HG03039 (cell line): ENCODE measurements at regions not wholly inside any gene's neighbourhood (a gene's known extent, or its start where the extent isn't known, plus 50 kb on each side); places are given as distances from the start of the nearest gene placed in this dataset.
"Not testable (repeated sequence)": the region's sequence is repeated elsewhere in the genome, so short reads cannot be mapped to it uniquely, and the experiment has no call there.

Source experiments
- ATAC-seq: cut with Tn5 transposase; IDR thresholded peaks from one replicate; pipeline ENCODE4 v1.9.1; 2021; ENCODE audit warnings: mild to moderate bottlenecking, moderate library complexity; ENCODE audit not compliant: unreplicated experiment

DNA sequence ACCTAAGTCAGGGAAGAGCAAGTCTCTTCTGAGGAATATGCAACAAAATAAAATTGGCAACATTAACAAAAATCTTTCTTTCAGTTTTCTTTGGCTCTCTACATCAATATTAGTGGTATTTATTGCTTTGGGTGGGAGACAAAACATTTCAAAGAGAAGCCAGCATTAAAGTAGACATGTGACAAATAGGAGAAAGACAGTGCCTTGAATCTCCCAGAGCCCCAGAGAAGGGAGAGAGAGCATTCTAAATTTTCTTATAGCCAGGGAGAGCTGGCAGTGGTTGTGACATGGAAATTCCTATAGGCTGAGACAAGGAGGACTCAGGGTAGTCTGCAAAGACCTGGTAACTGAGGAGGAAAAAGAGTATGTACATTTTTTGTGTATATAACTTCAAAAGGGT is 79.4 kb upstream of the NREP start:
- no peak for ATAC-seq

DNA sequence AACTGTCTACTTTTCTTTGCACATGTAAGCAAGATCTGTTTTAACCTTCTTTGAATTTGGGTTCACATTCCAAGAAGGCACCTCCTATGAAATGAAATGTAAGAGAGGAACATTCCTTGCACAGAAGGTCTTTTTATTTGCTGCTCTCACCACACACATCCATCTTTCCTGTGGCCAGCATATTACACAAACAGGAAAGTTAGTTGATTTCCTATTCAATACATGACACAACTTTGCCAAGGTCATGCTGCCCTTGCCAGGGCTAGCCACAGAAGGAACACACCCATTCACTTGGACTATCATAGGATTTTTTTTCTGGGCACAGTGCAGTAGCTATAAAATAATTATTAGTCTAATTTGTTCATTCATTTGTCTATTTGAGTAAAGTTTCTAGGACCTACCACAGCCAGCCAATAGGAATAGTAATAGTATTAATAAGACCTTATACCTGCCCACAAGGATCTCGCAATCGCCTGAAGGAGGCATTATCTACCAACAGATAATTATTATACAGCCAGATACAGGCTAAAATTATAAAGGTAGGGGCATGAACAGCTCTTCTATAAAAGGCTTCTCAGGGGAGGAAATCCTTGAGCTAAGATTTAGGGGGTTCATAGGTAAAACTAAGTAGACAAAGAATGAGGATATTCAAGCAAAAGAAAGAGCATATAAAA is 78.1 kb upstream of the NREP start:
- no peak for ATAC-seq

DNA sequence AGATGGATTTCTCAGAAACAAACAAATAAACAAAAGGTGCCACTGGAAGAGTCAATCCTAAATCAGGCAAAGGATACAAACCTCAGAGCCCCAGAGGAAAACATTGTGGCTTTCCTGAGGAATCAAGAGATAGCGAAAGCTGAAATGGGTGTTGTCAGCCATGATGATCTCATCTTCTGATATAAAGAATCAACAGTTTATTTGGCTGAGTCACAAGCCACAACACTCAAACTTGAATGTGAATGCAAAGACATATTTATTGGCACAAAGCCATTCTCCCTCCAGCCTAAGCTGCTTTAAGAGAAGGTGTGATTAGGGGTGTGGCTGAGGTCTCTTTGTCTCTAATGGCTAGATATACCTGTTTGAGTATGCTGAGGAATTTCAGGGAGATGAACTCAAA is 73.3 kb upstream of the NREP start:
- ATAC-seq = no peak

DNA sequence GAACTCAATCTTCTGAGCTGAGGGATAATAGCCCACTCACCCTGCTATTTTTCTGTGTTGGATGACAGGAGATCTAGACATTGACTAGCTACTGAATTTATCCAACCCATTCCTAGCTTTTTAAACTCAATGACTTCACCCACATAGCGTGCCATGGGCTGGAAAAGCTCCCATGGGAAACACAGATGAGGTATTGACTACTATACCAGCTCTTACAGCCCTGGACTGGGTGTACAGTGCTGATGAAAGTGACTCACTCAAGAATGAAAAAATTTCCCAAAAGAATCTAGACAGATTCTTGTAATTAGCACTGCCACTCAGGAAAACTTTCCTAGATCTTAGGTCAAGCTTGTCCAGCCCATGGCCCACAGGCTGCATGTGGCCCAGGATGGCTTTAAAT is 72.7 kb upstream of the NREP start:
- no peak for ATAC-seq

DNA sequence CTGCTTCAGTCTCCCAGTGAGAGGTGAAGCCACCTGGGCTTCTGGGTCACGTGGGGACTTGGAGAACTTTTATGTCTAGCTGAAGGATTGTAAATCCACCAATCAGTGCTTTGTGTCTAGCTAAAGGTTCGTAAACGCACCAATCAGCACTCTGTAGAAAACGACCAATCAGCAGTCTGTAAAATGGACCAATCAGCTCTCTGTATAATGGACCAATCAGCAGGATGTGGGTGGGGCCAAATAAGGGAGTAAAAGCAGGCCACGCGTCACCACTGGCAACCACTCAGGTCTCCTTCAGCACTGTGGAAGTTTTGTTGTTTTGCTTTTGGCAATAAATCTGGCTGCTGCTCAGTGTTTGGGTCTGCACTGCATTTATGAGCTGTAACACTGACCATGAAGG is 69.1 kb upstream of the NREP start:
- ATAC-seq = no peak

DNA sequence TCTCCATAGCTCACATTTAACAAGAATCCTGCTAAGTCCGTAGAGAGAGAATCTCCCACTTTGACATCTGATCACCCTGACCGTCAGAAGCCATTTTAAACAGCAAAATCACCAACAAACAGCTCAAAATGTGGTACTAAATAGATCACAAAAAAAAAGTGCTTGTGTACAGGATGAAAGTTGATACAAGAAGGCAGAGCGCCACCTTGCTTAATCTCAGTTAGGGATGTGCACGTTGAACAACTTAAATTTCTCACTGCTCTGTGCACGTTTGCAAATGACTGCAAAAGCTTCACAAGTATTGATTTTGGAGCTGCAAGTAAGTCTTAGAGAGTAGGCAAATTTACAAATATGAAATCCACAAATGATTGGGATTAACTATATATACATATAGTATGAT is 63.1 kb upstream of the NREP start:
- ATAC-seq = no peak

DNA sequence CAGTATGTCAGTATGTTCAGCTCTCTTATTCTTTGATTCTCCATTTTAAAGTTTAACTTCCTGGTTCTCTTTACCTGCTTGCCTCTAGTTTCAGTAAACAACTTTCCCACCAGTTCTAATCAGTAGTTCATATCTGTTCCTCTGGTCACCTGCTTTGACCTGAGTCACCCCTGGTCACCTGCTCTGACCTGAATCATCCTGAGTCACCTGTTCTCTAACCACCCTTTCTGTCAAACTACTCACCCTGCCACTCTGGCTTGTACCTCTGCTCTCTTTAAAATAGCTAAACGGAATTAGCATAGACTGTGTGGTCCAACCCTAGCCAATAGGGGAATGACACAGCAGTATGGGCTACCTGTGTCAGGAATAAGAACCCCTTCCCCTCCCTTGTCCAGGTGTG is 62.0 kb upstream of the NREP start:
- ATAC-seq = not testable (repeated sequence)

DNA sequence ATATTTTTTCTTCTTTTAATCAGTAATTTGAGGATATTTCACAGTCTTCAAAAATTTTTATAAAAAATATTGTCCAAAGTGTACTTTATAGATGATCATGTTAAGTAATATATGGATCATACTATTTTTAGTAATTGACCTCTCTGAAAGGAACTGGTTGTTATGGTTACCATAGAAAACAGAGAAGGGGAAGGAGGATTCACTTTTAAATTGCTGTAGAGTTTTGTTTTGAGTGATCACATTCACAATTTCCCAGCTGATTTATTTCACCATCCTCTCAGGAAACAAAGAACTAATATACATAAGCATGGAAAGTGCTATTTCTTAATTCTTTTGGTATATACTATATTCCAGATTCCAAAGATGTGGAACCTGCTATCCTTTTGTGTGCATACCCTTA is 56.5 kb upstream of the NREP start:
- ATAC-seq = no peak

DNA sequence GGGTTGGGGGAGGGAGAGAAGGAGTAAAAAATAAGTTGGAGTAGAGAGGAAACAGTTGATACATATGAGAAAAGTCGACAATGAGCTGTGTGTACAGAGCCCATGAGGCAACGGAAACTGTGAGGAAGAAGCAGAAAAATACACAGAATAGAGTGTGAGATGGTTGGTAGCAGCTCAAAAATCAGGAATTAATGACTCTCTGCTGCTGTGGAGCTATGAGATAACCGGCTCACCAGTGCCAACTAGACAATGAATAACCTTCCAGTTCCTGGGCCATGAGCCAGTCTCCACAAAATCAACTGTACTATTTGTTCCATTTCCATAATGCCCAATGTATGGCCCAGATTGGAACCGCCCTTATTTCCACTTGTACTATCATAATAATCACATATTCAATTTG is 53.1 kb upstream of the NREP start:
- ATAC-seq = no peak
